Loucy (cell line): ENCODE measurements at regions not wholly inside any gene's neighbourhood (a gene's known extent, or its start where the extent isn't known, plus 50 kb on each side); places are given as distances from the start of the nearest gene placed in this dataset.

ENCODE experiments used
- H2AFZ ChIP-seq: fragments of 200-600 bp; sonication (generic); 2 replicates; pipeline ENCODE4 v1.6.0; 2016; ENCODE audit warnings: antibody characterized with exemption, mild to moderate bottlenecking, low read length, moderate library complexity
- H3F3A ChIP-seq: fragments of 200-600 bp; 2 replicates; pipeline ENCODE4 v1.6.0; 2016; ENCODE audit warnings: antibody characterized with exemption, low read depth, mild to moderate bottlenecking
- H3K27me3 ChIP-seq: fragments of 200-600 bp; sonication (generic); 2 replicates; pipeline ENCODE4 v1.6.1; 2014; ENCODE audit warnings: low read length, mild to moderate bottlenecking; ENCODE audit not compliant: insufficient read depth, poor library complexity, severe bottlenecking
- H3K36me3 ChIP-seq: fragments of 200-600 bp; sonication (generic); 2 replicates; pipeline ENCODE4 v1.6.1; 2016; ENCODE audit warnings: low read length; ENCODE audit not compliant: insufficient read depth
- H3K4me1 ChIP-seq: fragments of 200-600 bp; sonication (generic); 2 replicates; pipeline ENCODE4 v1.5.1; 2014; ENCODE audit warnings: low read length, mild to moderate bottlenecking; ENCODE audit not compliant: insufficient read depth, poor library complexity, severe bottlenecking
- H3K4me2 ChIP-seq: fragments of 200-600 bp; sonication (generic); 2 replicates; pipeline ENCODE4 v1.6.0; 2014; ENCODE audit warnings: antibody characterized with exemption, low read length, low read depth, mild to moderate bottlenecking; ENCODE audit not compliant: poor library complexity, severe bottlenecking
- H3K4me3 ChIP-seq: fragments of 200-600 bp; sonication (generic); 2 replicates; pipeline ENCODE4 v1.5.1; 2014; ENCODE audit warnings: low read length, mild to moderate bottlenecking, mixed read lengths; ENCODE audit not compliant: poor library complexity, severe bottlenecking
- H3K79me2 ChIP-seq: fragments of 200-600 bp; sonication (generic); 2 replicates; pipeline ENCODE4 v1.6.1; 2014; ENCODE audit warnings: low read length; ENCODE audit not compliant: insufficient read depth
- H3K9ac ChIP-seq: fragments of 200-600 bp; sonication (generic); 2 replicates; pipeline ENCODE4 v1.6.0; 2014; ENCODE audit warnings: mild to moderate bottlenecking, low read depth, low read length, moderate library complexity; ENCODE audit not compliant: poor library complexity, severe bottlenecking
- H3K9me2 ChIP-seq: fragments of 200-600 bp; sonication (generic); replicated peaks from 2 replicates; pipeline ENCODE4 v1.6.1; 2016; ENCODE audit warnings: low read depth, low read length, mixed read lengths
- H3K9me3 ChIP-seq: fragments of 200-600 bp; sonication (generic); 2 replicates; pipeline ENCODE4 v1.6.1; 2014; ENCODE audit warnings: mild to moderate bottlenecking, antibody characterized with exemption, low read length, low read depth; ENCODE audit not compliant: insufficient read depth
- H4K20me1 ChIP-seq: fragments of 200-600 bp; sonication (generic); 2 replicates; pipeline ENCODE4 v1.6.0; 2014; ENCODE audit warnings: antibody characterized with exemption, low read length, mild to moderate bottlenecking; ENCODE audit not compliant: insufficient read depth, poor library complexity, severe bottlenecking
- EZH2phosphoT487 ChIP-seq: fragments of 200-600 bp; IDR thresholded peaks from 2 replicates; pipeline ENCODE4 v1.6.1; 2018; ENCODE audit warnings: antibody characterized with exemption, mild to moderate bottlenecking, moderate library complexity, borderline replicate concordance
- TF ChIP-seq, protein P1 (sequence below): fragments of 200-600 bp; sonication (generic); conservative IDR thresholded peaks from 2 replicates; pipeline ENCODE4 v1.5.1; 2014; ENCODE audit warnings: mild to moderate bottlenecking, antibody characterized with exemption, low read length

DNA sequence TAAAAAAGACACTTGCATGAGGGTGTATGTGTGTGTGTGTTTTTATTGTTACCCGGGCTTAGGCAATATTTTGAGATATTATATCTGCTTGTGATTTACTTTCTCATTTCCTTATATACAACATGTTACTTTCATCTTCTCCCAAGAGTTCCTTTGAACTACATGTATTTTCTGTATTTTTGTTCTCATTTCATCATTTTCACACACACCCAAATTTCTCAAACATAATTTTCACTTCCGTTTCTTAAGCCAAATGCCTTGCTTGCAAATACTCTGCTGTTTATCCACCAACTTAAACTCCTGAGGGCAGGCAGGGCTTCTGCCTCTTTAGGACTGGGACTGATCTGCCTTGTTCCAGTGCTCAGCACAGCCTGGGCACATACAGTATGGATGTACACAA is 69.3 kb upstream of the FYN start:
- Histone ChIP-seq H3K4me3 (no peak overlapping the region), H2AFZ (no peak overlapping the region), H3K79me2 (no peaks in the 10 kb centered on the region), H4K20me1 (no peaks in the 10 kb centered on the region), H3K36me3 (no peaks in the 10 kb centered on the region), H3K4me2 (no peak overlapping the region), H3F3A (no peaks in the 10 kb centered on the region), H3K9ac (no peak overlapping the region), H3K4me1 (no peaks in the 10 kb centered on the region), H3K9me3 (peaks cover 3% of the 10 kb centered on the region; the same call in 1 of the 2 replicates), H3K9me2 (no peaks in the 10 kb centered on the region), H3K27me3 (no peaks in the 10 kb centered on the region)
- TF ChIP-seq, protein P1, sequence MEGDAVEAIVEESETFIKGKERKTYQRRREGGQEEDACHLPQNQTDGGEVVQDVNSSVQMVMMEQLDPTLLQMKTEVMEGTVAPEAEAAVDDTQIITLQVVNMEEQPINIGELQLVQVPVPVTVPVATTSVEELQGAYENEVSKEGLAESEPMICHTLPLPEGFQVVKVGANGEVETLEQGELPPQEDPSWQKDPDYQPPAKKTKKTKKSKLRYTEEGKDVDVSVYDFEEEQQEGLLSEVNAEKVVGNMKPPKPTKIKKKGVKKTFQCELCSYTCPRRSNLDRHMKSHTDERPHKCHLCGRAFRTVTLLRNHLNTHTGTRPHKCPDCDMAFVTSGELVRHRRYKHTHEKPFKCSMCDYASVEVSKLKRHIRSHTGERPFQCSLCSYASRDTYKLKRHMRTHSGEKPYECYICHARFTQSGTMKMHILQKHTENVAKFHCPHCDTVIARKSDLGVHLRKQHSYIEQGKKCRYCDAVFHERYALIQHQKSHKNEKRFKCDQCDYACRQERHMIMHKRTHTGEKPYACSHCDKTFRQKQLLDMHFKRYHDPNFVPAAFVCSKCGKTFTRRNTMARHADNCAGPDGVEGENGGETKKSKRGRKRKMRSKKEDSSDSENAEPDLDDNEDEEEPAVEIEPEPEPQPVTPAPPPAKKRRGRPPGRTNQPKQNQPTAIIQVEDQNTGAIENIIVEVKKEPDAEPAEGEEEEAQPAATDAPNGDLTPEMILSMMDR: no peak
- no peak for TF ChIP-seq EZH2phosphoT487

DNA sequence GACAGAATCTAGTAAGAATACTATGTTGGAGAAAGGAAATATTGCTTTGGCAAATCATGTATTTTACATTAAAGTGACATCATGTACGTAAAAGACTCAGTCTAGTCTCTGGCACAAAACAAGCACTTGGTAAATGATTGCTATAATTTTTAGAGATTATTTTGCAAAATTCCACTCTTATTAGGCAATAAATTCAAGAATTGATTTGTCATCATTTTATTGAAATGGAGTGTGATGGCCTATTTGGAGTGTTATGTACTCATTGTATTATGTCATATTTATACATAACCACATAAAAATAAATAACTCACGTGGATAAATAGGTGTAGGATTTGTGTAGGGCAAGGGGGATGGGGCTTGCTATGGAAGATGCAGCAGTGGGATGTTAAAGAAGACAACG is 70.0 kb upstream of the FYN start:
- Histone ChIP-seq H3K4me2 (no peak overlapping the region), H3K4me3 (no peak overlapping the region), H3K4me1 (no peaks in the 10 kb centered on the region), H3K9ac (no peak overlapping the region), H3K9me3 (peaks cover 3% of the 10 kb centered on the region; the same call in 1 of the 2 replicates), H2AFZ (no peak overlapping the region), H3K79me2 (no peaks in the 10 kb centered on the region), H3K27me3 (no peaks in the 10 kb centered on the region), H4K20me1 (no peaks in the 10 kb centered on the region), H3F3A (no peaks in the 10 kb centered on the region), H3K9me2 (no peaks in the 10 kb centered on the region), H3K36me3 (no peaks in the 10 kb centered on the region)
- no peak for TF ChIP-seq EZH2phosphoT487
- TF ChIP-seq, protein P1: no peak

DNA sequence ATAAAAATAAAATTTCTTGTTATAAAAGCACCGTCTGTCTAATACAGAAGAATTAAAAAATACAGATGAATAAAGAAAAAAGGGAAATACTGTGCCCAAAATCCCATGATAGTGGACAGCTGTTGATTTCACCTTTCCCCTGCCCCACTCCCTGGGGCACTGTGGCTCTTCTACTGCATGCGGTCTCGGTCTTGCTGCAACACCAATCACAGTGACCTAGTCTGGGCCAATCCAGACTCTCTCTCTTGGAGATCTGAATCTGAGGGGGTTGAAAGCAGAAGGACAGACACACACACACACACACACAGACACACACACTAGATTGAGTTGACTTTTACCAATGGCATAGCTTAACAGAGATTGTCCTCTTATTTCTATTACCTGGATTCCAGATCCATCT is 70.5 kb upstream of the FYN start:
- TF ChIP-seq EZH2phosphoT487: no peak
- TF ChIP-seq, protein P1: no peak
- Histone ChIP-seq H3K9ac (no peak overlapping the region), H2AFZ (no peak overlapping the region), H3K79me2 (no peaks in the 10 kb centered on the region), H3K27me3 (no peaks in the 10 kb centered on the region), H3K9me3 (peaks cover 3% of the 10 kb centered on the region; the same call in 1 of the 2 replicates), H3K4me2 (no peak overlapping the region), H3K9me2 (no peaks in the 10 kb centered on the region), H3K4me3 (no peak overlapping the region), H3K4me1 (no peaks in the 10 kb centered on the region), H3K36me3 (no peaks in the 10 kb centered on the region), H3F3A (no peaks in the 10 kb centered on the region), H4K20me1 (no peaks in the 10 kb centered on the region)
